ENCODE measurements at regions not wholly inside any gene's neighbourhood (a gene's known extent, or its start where the extent isn't known, plus 50 kb on each side); places are given as distances from the start of the nearest gene placed in this dataset.
"Not testable (repeated sequence)": the region's sequence is repeated elsewhere in the genome, so short reads cannot be mapped to it uniquely, and the experiment has no call there.

- TF ChIP-seq CTCF (IDR thresholded peaks at IDR 0.05; ENCODE audit: low read depth, low read length); POLR2A (IDR thresholded peaks at IDR 0.05; ENCODE audit: extremely low read depth, insufficient read length): not testable (repeated sequence)
These were observed 171.7 kb upstream of the PLGLB1 start for GRCh38 chr2:87193336-87193735.
